ENCODE measurements at regions not wholly inside any gene's neighbourhood (a gene's known extent, or its start where the extent isn't known, plus 50 kb on each side); places are given as distances from the start of the nearest gene placed in this dataset.

GRCh38 chr2:196322973-196323810 lies 151.8 kb upstream of the STK17B start:
- no peak for TF ChIP-seq CTCF (IDR thresholded peaks at IDR 0.05; ENCODE audit: poor library complexity)
- TF ChIP-seq EZH2phosphoT487 (IDR thresholded peaks at IDR 0.05; ENCODE audit: low read depth, severe bottlenecking, unreplicated experiment), result no peak

All from hepatocyte (in vitro differentiated cells).